ENCODE measurements at regions not wholly inside any gene's neighbourhood (a gene's known extent, or its start where the extent isn't known, plus 50 kb on each side); places are given as distances from the start of the nearest gene placed in this dataset.

- Histone ChIP-seq H3K4me3 (ENCODE audit: low read depth, low read length, poor library complexity, severe bottlenecking) (no peak overlapping the region), H3K79me2 (ENCODE audit: insufficient read depth, low read depth, low read length) (no peaks in the 10 kb centered on the region), H3K9me3 (ENCODE audit: low read length) (no peaks in the 10 kb centered on the region), H3K27ac (ENCODE audit: low read depth, low read length, poor library complexity, severe bottlenecking) (no peak overlapping the region), H2AFZ (ENCODE audit: low read length) (no peak overlapping the region), H4K20me1 (ENCODE audit: insufficient read depth, low read length) (no peaks in the 10 kb centered on the region), H3K4me1 (ENCODE audit: insufficient read depth, low read length, poor library complexity, severe bottlenecking) (no peaks in the 10 kb centered on the region), H3K36me3 (ENCODE audit: insufficient read depth, low read length) (no peaks in the 10 kb centered on the region), H3K9me2 (ENCODE audit: insufficient read depth, low read length) (no peaks in the 10 kb centered on the region), H3K4me2 (ENCODE audit: low read length) (no peak overlapping the region)
- DNase-seq (ENCODE audit: low spot score), result no peak
- intact Hi-C loops (cut with micrococcal nuclease; ENCODE audit: unreplicated experiment), result no loop called here
- CTCF ChIA-PET (ENCODE audit: unreplicated experiment), result no interaction called here
- no peak for TF ChIP-seq EZH2phosphoT487 (IDR thresholded peaks at IDR 0.05; ENCODE audit: borderline replicate concordance, low read depth, low read length)
- TF ChIP-seq, protein P1, sequence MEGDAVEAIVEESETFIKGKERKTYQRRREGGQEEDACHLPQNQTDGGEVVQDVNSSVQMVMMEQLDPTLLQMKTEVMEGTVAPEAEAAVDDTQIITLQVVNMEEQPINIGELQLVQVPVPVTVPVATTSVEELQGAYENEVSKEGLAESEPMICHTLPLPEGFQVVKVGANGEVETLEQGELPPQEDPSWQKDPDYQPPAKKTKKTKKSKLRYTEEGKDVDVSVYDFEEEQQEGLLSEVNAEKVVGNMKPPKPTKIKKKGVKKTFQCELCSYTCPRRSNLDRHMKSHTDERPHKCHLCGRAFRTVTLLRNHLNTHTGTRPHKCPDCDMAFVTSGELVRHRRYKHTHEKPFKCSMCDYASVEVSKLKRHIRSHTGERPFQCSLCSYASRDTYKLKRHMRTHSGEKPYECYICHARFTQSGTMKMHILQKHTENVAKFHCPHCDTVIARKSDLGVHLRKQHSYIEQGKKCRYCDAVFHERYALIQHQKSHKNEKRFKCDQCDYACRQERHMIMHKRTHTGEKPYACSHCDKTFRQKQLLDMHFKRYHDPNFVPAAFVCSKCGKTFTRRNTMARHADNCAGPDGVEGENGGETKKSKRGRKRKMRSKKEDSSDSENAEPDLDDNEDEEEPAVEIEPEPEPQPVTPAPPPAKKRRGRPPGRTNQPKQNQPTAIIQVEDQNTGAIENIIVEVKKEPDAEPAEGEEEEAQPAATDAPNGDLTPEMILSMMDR (conservative IDR thresholded peaks at IDR 0.05; ENCODE audit: low read length), result no peak
- BruUV-seq (replicated peaks), result no TSS peak
- POLR2A ChIA-PET, result no interaction called here
Measured at GRCh38 chr20:60762386-60762785, 489.7 kb upstream of the CDH4 start.

DNA sequence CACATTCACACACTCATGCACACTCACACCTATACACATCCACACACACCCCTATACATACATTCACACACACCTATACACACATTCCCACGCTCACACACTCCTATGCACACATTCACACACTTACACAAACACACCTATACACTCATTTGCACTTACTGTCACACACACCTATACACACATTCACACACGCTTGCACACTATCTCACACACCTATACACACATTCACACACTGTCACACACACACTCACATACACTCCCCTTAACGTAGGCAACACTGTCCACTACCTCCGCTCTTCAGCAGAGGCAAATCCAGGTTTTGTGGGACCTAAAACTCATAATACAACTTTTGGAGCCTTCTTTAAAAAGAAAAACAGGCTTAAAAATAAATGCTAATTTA, 487.7 kb upstream of the CDH4 start:
- intact Hi-C loops (cut with micrococcal nuclease; ENCODE audit: unreplicated experiment), result no loop called here
- POLR2A ChIA-PET, result no interaction called here
- H3K4me2 ChIP-seq (ENCODE audit: low read length), result no peak overlapping the region
- no peaks in the 10 kb centered on the region for H3K9me2 ChIP-seq (ENCODE audit: insufficient read depth, low read length)
- no TSS peak for BruUV-seq (replicated peaks)
- H3K79me2 ChIP-seq (ENCODE audit: insufficient read depth, low read depth, low read length), result no peaks in the 10 kb centered on the region
- no peaks in the 10 kb centered on the region for H3K9me3 ChIP-seq (ENCODE audit: low read length)
- no peaks in the 10 kb centered on the region for H3K36me3 ChIP-seq (ENCODE audit: insufficient read depth, low read length)
- no peak for DNase-seq (ENCODE audit: low spot score)
- H3K4me3 ChIP-seq (ENCODE audit: low read depth, low read length, poor library complexity, severe bottlenecking), result no peak overlapping the region
- no peaks in the 10 kb centered on the region for H3K4me1 ChIP-seq (ENCODE audit: insufficient read depth, low read length, poor library complexity, severe bottlenecking)
- CTCF ChIA-PET (ENCODE audit: unreplicated experiment), result no interaction called here
- H3K27ac ChIP-seq (ENCODE audit: low read depth, low read length, poor library complexity, severe bottlenecking), result no peak overlapping the region
- no peaks in the 10 kb centered on the region for H4K20me1 ChIP-seq (ENCODE audit: insufficient read depth, low read length)
- TF ChIP-seq, protein P1 (conservative IDR thresholded peaks at IDR 0.05; ENCODE audit: low read length), result no peak
- no peak for TF ChIP-seq EZH2phosphoT487 (IDR thresholded peaks at IDR 0.05; ENCODE audit: borderline replicate concordance, low read depth, low read length)
- H2AFZ ChIP-seq (ENCODE audit: low read length), result no peak overlapping the region

DNA sequence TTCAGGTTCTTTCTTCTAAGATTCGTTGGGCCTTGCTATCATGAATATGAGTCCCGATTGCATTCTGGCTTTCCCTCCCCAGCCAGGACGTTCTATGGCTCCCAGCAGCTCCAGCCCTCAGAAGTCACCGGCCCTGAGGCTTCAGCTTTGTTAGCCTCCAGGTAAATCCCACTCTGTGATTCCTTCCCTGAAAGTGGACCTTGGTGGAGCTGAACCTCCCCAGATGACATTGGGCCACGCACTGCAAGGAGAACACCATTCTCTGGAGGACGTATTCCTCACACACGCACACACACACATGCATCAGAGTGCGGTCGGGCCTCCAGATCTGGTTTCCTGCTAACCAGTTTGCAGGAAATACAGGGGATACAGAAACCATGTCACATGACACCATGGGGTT, 487.3 kb upstream of the CDH4 start:
- ChIA-PET CTCF (ENCODE audit: unreplicated experiment) (no interaction called here), POLR2A (no interaction called here)
- Histone ChIP-seq H3K4me3 (ENCODE audit: low read depth, low read length, poor library complexity, severe bottlenecking) (no peak overlapping the region), H3K9me3 (ENCODE audit: low read length) (no peaks in the 10 kb centered on the region), H3K27ac (ENCODE audit: low read depth, low read length, poor library complexity, severe bottlenecking) (no peak overlapping the region), H3K36me3 (ENCODE audit: insufficient read depth, low read length) (no peaks in the 10 kb centered on the region), H3K4me2 (ENCODE audit: low read length) (no peak overlapping the region), H3K4me1 (ENCODE audit: insufficient read depth, low read length, poor library complexity, severe bottlenecking) (no peaks in the 10 kb centered on the region), H4K20me1 (ENCODE audit: insufficient read depth, low read length) (no peaks in the 10 kb centered on the region), H2AFZ (ENCODE audit: low read length) (no peak overlapping the region), H3K9me2 (ENCODE audit: insufficient read depth, low read length) (no peaks in the 10 kb centered on the region), H3K79me2 (ENCODE audit: insufficient read depth, low read depth, low read length) (no peaks in the 10 kb centered on the region)
- intact Hi-C loops (cut with micrococcal nuclease; ENCODE audit: unreplicated experiment), result no loop called here
- no TSS peak for BruUV-seq (replicated peaks)
- TF ChIP-seq, protein P1 (conservative IDR thresholded peaks at IDR 0.05; ENCODE audit: low read length), result no peak
- TF ChIP-seq EZH2phosphoT487 (IDR thresholded peaks at IDR 0.05; ENCODE audit: borderline replicate concordance, low read depth, low read length), result no peak
- no peak for DNase-seq (ENCODE audit: low spot score)

Measured in OCI-LY7 (cell line).